ENCODE measurements at regions not wholly inside any gene's neighbourhood (a gene's known extent, or its start where the extent isn't known, plus 50 kb on each side); places are given as distances from the start of the nearest gene placed in this dataset.
"Not testable (repeated sequence)": the region's sequence is repeated elsewhere in the genome, so short reads cannot be mapped to it uniquely, and the experiment has no call there.

DNA sequence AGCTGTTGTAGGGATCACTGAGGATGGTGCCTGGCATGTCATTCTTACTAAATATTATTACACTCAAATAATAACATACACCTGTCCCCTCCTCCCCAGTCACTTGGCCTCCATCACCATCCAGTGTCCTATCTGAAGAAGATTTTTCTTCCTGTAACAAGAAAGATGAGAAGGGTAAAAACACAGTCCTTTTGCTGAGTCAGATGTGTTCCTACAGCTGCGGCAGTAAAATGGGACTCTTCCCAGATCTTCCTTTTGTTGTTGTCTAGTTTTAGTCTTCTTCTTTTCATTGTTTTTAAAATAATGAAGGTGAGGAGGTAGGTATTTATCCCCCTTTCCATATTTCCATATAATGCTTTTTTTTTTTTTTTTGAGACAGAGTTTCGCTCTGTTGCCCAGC, 83.1 kb upstream of the RFLNA start:
- no peak for DNase-seq (ENCODE audit: low read depth)
- no peak overlapping the region for H3K4me3 ChIP-seq (ENCODE audit: control insufficient read depth, low read depth, low read length)
- no peak for TF ChIP-seq CTCF (IDR thresholded peaks at IDR 0.05; ENCODE audit: control insufficient read depth, insufficient read depth, low read depth, low read length, missing control alignments)

- TF ChIP-seq CTCF (IDR thresholded peaks at IDR 0.05; ENCODE audit: control insufficient read depth, insufficient read depth, low read depth, low read length, missing control alignments): no peak
- H3K4me3 ChIP-seq (ENCODE audit: control insufficient read depth, low read depth, low read length): no peak overlapping the region
- DNase-seq (ENCODE audit: low read depth): peak; percentile 8
Observed at GRCh38 chr12:124213666-124214347, 81.1 kb upstream of the RFLNA start.

DNA sequence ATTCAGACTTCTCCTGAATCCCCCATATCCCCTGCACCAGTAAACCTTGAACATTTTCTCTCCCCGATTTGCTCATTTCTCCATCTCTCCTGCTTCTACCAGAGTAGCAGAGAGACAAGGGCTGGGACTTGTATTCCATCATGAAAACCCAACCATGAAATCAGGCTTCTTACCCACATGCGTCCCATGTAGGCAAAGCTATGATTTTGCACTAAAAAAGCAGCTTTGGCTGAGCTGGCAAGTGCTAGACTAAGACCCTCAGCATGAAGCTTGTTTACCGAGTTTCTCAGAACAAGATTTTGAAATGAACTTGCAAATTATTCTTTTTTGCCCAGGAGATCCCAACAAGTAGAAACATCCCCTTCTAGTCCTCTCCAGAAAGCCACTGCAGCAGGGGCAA, 80.3 kb upstream of the RFLNA start:
- TF ChIP-seq CTCF (IDR thresholded peaks at IDR 0.05; ENCODE audit: control insufficient read depth, insufficient read depth, low read depth, low read length, missing control alignments): no peak
- DNase-seq (ENCODE audit: low read depth): no peak
- no peak overlapping the region for H3K4me3 ChIP-seq (ENCODE audit: control insufficient read depth, low read depth, low read length)

GRCh38 chr12:124216966-124217365, 77.9 kb upstream of the RFLNA start:
- no peak overlapping the region for H3K4me3 ChIP-seq (ENCODE audit: control insufficient read depth, low read depth, low read length)
- no peak for TF ChIP-seq CTCF (IDR thresholded peaks at IDR 0.05; ENCODE audit: control insufficient read depth, insufficient read depth, low read depth, low read length, missing control alignments)
- no peak for DNase-seq (ENCODE audit: low read depth)

GRCh38 chr12:124217508-124218242, 77.2 kb upstream of the RFLNA start:
- TF ChIP-seq CTCF (IDR thresholded peaks at IDR 0.05; ENCODE audit: control insufficient read depth, insufficient read depth, low read depth, low read length, missing control alignments): no peak
- no peak overlapping the region; the same call in 1 of the 2 replicates for H3K4me3 ChIP-seq (ENCODE audit: control insufficient read depth, low read depth, low read length)
- no peak for DNase-seq (ENCODE audit: low read depth)

GRCh38 chr12:124218243-124218560, 76.7 kb upstream of the RFLNA start:
- H3K4me3 ChIP-seq (ENCODE audit: control insufficient read depth, low read depth, low read length): no peak overlapping the region
- TF ChIP-seq CTCF (IDR thresholded peaks at IDR 0.05; ENCODE audit: control insufficient read depth, insufficient read depth, low read depth, low read length, missing control alignments): no peak
- DNase-seq (ENCODE audit: low read depth): no peak

DNA sequence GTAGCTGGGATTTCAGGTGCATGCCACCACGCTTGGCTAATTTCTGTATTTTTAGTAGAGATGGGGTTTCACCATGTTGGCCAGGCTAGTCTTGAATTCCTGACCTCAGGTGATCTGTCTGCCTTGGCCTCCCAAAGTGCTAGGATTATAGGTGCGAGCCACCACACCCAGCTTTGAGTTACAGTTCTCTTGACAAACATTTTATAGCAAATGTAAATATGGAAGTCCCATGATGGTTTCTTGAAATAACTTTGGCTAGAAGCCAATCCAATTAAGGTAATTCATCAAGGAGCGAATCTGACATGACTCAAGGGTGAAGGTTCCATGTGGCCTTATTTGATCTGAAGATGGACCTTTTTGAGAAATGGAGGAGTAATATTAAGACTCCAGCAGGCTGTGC, 76.2 kb upstream of the RFLNA start:
- not testable (repeated sequence) for DNase-seq (ENCODE audit: low read depth)

More for the DNA sequence above, 76.2 kb upstream of the RFLNA start:
- H3K4me3 ChIP-seq (ENCODE audit: control insufficient read depth, low read depth, low read length): not testable (repeated sequence)

All from AG09309 (cell line).